NCI-H146 (cell line): ENCODE measurements at regions not wholly inside any gene's neighbourhood (a gene's known extent, or its start where the extent isn't known, plus 50 kb on each side); places are given as distances from the start of the nearest gene placed in this dataset.
A peak's percentile ranks its signal among the peaks of the same experiment; 100 is the strongest.
"Not testable (repeated sequence)": the region's sequence is repeated elsewhere in the genome, so short reads cannot be mapped to it uniquely, and the experiment has no call there.

Experiments
- DNase-seq: peaks from one replicate; lab custom pipeline; 2025; lab: John Stamatoyannopoulos, UW

DNA sequence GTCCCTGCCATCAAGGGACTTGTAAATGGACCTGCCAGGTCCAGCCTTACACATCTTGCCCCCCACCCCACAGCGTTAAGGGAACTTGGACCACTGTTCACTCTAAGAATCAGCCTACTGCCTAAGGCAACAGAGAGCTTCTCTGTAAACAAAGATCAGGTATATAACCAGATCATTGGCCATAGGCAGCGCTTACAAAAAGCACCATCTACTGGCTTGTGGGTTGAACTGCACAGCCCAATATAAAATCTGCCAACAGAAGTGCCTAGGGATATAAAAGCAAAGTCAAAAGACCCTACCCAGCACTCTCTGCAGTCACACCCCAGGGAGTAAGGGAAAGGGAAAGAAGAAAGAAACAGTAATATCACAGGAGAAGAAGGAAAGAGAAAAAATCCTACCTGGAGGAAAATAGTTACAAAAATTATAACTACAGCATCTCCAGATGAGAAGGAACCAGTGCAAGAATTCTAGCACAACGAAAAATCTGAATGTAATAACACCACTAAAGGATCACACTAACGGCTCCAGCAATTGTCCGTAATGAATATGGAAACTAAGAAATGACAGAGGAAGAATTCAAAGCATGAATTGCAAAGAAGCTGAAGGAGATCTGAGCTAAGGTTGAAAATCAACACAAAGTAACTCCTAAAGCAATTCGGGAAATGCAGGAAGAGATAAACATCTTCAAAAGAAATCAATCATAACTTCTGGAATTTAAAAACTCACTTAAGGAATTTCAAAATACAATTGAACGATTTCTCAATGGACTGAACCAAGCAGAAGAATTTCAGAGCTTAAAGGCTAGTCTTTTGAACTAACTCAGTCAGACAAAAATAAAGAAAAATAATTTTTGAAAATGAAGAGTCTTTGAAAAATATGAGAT lies 95.2 kb upstream of the PCED1B start:
- DNase-seq: peak; percentile 33

DNA sequence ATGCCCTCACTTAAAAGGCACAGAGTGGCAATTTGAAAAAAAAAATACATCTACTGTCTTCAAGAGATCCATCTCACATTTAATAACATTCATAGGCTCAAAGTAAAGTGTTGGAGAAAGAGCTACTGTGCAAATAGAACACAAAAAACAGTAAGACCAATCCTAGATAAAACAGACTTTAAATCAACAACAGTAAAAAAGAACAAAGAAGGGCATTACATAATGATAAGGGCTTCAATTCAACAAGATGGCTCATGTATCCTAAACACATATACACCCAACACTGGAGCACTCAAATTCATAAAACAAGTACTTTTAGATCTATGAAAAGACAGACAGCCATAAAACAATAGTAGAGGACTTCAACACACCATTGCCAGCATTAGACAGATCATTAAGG lies 93.6 kb upstream of the PCED1B start:
- no peak for DNase-seq

DNA sequence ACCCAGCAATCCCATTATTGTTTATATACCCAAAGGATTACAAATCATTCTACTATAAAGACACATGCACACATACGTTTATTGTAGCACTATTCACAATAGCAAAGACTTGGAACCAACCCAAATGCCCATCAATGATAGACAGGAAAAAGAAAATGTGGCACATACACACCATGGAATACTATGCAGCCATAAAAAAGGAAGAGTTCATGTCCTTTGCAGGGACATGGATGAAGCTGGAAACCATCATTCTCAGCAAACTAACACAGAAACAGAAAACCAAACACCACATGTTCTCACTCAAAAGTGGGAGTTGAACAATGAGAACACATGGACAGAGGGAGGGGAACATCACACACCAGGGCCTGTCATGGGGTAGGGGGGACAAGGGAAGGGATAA lies 91.3 kb upstream of the PCED1B start:
- not testable (repeated sequence) for DNase-seq

DNA sequence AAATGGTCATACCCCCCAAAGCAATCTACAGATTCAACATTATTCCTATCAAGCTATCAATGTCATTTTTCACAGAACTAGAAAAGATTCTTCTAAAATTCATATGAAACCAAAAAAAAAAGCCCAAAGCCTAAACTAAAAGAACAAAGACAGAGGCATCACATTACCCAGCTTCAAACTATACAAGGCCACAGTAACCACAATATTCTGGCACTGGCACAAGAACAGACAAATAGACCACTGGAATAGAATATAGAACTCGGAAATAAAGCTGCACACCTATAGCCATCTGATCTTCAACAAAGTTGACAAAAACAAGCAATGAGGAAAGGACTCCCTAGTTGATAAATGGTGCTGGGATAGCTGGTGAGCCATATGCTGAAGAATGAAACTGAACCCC lies 89.2 kb upstream of the PCED1B start:
- no peak for DNase-seq

DNA sequence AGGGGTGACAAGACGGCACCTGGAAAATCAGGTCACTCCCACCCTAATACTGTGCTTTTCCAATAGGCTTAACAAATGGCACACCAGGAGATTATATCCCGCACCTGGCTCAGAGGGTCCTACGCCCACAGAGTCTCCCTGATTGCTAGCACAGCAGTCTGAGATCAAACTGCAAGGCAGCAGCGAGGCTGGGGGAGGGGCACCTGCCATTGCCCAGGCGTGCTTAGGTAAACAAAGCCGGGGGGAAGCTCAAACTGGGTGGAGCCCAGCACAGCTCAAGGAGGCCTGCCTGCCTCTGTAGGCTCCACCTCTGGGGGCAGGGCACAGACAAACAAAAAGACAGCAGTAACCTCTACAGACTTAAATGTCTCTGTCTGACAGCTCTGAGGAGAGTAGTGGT lies 87.4 kb upstream of the PCED1B start:
- DNase-seq: not testable (repeated sequence)

DNA sequence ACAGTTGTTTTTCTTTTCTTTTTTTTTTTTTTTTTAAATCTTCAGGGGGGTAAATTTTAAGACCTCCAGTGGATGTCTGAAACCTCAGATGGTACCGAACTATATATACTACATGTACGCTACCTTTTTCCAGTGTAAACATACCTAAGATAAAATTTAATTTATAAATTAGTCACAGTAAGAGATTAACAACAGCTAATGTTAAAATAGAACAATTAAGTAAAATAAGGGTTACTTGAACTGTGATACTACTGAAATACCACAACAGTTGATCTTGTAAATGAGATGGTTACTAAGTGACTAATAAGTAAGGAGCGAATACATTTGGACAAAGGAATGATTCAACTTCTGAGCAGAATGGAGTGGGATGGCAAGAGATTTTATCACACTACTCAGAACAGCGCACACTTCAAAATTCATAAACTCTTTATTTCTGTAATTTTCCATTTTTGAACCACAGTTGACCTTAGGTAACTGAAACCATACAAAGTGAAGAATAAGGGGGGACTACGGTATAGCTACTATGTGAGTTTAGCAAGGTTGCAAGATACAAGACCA lies 80.5 kb upstream of the PCED1B start:
- no peak for DNase-seq

DNA sequence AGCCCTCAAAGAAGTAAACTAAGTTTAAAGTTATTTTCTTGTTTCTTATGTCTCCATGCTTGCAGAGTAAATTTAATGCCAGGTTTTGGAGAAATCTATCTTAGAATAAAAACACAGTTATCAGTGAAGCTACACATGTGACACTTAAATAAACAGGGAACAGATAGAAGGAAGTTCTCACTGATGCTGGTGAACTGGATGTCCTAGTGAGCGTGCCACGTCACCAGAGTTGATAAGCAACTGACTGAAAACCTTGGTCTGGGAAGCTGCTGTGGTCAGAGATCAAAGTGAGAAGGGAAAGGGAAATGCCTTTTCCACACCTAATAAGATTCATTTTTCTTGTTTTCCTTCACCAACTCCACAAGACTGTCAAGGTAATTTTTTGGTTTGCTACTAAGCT lies 74.8 kb upstream of the PCED1B start:
- no peak for DNase-seq

DNA sequence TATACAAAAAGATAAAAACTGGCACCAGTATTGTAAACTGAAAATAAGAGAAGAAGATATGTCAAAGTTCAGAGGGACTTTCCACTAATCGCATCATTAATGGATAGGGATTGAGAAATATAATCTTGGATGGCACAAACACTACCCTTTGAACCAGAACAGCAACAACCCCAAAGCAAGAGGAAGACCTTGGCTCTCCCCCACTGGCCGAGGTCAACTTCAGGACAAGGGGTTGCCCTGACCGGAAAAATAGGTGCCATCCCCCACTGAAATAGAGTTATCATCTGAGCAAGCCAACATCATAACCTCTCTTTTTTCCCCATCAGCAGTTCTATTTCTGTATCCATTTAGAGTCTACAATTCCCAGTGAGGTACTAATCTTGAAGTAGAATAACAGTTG lies 72.4 kb upstream of the PCED1B start:
- no peak for DNase-seq

DNA sequence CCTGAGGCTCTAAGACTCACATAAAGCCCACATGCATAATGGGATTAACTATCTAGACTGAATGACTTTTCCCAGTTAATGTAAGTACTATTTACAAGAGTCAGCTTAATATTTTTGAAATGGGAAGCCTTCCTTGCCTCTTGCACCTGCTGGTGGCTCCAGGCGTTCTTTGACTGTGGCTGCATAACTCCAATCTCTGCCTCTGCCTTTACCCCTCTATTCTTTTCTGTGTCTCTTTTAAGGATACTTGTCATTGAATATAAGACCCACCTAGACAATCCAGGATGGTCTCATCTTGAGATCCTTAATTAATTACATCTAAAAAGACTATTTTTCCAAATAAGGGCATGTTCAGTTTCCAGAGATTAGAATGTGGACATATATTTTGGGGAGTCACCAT lies 66.9 kb upstream of the PCED1B start:
- DNase-seq: no peak

DNA sequence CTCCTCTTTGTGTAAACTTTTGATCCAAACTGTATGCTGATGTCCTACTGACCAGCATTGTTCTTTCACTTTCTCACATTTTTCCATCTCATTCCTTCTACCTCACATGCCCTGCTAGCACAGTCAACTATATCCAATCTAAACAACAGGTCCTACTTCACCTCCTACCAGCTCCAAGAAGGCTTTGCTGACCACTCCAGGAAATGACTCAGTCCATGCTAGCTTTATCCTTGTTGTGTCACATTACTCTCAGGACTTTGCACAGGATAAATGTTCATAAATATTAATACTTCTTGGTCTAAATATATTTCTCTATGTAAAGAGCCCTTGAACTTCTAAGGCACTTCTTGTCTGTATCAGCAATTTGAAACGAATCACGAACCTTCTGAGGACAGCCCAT lies 64.9 kb upstream of the PCED1B start:
- DNase-seq: no peak

DNA sequence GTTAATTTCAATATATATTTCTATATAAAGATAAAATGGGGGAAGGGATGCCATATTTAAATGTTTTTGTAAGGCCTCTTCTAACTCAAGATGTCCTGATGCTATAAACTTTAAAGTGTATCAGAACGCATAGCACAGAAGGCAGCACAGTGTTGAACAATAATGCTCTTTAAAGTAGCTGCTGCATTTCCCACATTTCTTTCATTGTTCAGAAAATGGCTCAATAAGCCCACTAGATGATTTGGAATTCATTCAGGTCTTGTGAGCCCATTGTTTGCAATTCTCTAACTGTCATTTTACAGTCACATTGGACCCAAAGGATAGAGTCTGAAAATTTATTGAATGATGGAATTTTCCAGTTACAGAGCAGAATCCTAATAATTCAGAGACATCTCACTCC lies 64.0 kb upstream of the PCED1B start:
- no peak for DNase-seq

DNA sequence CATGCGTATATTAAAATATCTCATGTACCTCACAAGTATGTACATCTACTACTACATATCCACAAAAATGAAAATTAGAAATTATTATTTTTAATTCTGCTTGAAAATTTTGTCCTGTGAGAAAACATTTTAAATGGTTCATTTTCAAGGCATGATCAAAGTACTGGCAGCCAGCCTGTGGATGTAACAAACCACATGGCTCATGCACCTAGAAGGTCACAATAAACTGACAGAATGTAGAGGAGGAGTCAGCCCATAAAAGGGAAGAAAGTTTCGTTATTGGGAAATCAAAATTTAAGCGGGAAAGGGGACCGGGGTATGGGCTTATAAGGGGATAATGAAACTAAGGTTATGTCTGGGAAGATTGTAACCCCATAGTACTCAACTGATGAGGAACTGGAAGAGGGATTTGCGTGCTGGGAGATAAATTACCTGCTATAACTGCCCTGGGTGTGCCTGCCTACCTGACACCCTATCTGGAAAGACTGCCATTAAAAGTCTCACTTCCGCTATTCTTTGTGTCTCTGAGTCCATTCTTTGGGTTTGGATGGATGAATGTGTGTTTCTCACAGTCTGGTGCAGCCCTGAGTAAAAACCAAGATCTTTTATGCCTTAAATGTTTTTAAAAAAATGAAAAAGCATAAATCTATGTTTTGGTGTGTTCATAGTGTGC lies 62.2 kb upstream of the PCED1B start:
- DNase-seq: no peak

DNA sequence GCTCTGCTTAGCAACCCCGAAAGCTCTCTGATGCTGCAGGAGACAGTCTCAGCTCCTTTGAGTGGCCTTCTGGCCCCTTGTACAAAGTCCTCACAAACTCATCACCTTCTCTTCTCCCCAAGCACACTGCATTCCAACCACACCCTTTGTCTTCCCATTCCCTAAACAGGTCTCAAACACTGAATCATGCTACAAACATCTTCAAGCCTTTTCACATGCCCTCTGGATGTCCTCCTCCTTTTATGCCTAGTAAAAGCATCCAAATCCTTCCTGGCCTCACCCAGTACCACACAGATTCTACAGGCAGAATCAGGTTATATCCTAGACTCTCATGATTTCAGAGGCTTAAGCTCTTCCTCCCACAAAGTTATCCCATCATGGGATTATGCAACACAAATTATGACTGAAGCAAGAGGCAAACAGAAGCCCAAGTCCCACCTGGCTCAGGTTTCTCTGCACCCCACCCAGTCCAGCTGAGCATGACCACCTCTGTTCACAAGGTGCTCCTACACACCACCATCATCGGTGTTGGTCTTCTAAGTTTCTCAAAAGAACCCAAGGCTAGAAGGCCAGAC lies 61.4 kb upstream of the PCED1B start:
- DNase-seq: no peak

DNA sequence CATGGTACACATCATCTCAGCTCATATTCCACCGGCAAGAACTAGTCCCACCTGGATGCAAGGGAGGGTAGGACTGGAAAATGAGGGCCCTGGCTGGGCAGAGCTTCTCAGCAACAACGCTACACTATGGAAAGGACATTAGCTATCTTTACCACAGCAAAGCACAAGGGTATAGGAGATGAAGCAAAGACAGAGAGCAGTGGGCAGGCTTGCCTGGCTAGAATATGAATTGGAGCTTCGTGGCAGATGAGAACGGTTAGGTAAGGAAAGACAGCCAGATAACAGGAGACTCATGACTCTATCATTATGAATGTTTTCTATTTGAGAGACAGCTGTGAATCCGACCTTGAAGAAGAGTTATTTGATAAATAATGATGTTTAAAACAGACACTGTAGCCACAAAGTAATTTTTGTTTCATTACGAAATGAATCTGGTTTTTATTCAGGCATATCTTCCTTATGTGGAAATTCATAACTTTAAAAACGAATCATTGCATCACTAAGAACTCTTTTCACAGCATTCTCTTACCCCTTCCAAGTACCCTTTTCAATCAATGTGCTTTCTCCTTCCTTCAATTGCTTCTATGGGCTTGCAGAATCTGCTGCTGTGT lies 59.1 kb upstream of the PCED1B start:
- no peak for DNase-seq

DNA sequence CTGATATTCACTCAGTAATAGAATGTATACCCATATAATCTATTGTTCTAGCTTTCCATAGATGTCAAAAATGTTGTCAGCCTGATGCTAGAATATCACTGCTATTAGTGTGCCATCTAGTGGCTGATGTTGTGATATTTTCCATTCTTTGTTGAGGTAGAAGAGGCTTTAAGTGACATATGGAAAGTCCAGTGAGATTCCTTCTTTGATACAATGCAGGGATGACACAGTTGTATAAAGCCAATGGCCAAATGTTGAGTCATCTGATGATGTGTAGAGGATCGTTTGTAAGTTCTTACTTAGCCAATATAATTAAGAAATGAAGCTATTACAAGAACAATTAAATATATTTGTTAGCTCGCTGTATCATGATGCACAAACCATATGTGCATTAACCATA lies 58.1 kb upstream of the PCED1B start:
- peak; percentile 21 for DNase-seq

DNA sequence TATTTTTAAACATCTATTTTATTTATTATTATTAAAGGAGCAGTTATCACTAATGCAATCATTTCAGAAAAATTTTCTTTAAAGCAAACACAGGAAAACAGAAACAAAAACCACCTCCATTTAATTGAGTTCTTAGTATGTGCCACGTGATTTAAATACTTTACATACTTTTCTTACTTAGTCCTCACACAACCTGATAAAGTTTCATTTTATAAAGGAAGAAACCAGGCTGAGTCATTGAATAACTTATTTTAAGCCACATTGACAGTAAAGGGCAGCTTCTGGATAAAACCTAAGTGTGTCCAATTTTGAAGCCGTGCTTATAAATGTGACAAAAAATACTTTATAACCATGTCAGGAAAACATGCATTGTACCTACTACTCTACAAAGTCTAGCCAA lies 57.1 kb upstream of the PCED1B start:
- DNase-seq: no peak

DNA sequence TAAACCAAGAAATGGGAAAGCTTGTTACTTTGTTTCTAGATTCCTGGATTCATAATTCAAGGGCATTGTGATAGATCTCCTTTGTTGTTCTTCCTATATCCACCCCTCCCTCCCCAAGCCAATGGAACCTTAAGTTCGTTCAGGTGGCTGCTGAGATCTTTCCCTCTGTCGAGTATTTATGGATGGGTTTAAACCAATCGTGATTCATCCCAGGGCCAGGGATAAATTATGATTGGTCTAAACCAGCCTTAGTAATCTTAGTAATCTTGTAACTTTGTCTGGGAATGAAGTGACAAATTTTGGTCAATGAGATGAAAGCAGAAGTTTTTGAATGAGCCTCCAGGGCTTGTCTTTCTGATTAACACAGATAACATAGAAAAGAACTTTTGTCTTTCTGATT lies 56.1 kb upstream of the PCED1B start:
- no peak for DNase-seq

DNA sequence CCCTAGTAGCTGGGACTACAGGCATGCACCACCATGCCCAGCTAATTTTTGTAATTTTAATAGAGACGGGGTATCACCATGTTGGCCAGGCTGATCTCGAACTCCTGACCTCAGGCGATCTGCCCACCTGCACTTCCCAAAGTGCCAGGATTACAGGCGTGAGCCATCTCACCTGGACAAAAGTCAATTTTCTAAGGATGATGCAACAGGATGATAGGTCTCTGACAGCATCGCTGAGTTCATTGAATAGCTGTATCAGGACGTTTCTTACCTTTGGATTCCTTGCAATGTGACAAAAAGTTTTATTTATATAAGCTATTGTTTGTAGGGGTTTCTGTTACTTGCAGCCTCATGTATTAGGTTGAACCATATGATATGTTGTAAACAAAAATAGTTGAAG lies 55.5 kb upstream of the PCED1B start:
- no peak for DNase-seq

DNA sequence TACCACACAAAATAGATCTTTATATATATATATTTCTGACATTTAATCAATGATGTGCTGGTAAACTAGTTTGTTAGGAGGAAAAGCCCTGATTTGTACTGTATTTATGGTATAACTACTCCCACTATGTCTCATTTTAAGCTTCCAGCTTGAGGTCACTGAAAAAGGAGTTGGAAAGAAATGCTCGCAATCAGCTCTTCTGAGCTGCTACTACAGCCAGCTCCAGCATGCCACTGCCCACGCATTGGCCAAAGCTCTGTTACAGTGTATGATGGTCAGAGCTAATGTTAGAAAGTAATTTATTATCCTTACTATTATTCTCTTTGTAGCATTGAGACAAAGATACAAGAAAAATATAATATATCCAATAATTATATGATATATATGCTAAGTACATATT lies 55.0 kb upstream of the PCED1B start:
- DNase-seq: no peak

DNA sequence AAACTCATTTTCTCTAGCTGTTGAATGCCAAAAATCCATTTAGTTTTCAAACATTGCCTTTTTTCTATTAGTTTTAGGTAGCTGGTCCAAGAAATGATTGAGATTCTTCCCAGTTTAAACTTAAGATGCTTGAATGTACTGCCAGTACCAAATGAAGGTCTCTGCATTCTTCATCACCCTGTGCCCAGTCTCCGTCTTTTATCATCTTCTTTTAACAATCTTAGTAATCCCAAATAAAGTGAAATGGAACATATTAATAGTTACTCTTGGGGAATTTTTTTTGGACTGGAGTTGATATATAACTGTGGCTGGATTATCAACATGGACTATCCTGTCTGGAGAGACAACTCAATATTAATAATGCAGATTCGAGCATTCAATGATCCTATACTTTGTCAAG lies 54.1 kb upstream of the PCED1B start:
- DNase-seq: no peak

DNA sequence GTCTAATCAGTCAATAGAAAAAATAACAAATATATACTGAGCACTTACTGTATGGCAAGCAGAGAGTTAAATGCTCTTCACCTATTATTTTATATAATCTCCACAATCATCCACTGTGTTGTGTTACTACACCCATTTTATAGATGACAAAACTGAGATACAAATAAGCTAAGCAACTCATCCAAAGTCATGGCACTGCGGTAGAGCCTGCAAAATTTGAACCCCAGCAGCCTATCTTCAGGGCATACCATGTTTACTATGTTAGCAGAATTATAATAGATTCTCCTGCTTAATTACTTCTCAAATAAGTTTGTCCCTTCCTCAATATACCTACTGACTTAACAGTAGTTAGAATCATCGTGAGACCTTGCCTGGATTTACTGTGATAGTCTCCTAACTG lies 53.6 kb upstream of the PCED1B start:
- DNase-seq: no peak

DNA sequence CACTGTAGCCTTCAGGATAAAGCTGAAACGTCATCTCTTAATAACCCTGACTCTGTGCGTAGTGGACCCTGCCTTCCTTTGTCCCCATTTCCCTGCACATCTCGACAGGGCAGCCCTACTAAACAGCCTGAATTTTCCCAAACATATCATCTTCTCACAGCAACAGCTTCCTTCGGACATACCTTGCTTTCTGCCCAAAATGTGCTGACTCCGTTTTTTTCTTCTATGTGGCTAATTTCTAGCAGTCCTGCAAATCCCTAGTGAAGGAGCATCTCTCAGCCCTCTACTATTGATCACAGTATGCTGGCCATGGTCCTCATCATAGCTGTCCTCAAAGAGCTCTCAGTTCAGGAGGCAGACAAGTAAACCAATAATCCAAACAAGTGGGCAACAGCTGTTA lies 53.1 kb upstream of the PCED1B start:
- no peak for DNase-seq
